Neural progenitor cell (in vitro differentiated cells): ENCODE measurements at regions not wholly inside any gene's neighbourhood (a gene's known extent, or its start where the extent isn't known, plus 50 kb on each side); places are given as distances from the start of the nearest gene placed in this dataset.

Source experiments
- DNase-seq: peaks from one replicate; pipeline ENCODE4 v3.0.0-alpha.2; 2016; ENCODE audit warnings: low spot score
- H2AFZ ChIP-seq: fragments of 200-600 bp; sonication (generic); replicated peaks from 2 replicates; pipeline ENCODE4 v1.6.1; 2016; ENCODE audit warnings: antibody characterized with exemption
- H3F3A ChIP-seq: fragments of 200-600 bp; sonication (generic); 2 replicates; pipeline ENCODE4 v1.6.1; 2016; ENCODE audit warnings: antibody characterized with exemption, low read depth
- H3K27ac ChIP-seq: fragments of 200-600 bp; sonication (generic); 2 replicates; pipeline ENCODE4 v1.5.1; 2016; ENCODE audit warnings: mild to moderate bottlenecking
- H3K27me3 ChIP-seq: fragments of 200-600 bp; sonication (generic); 2 replicates; pipeline ENCODE4 v1.6.1; 2016; ENCODE audit warnings: mild to moderate bottlenecking, moderate library complexity
- H3K36me3 ChIP-seq: fragments of 200-600 bp; sonication (generic); 2 replicates; pipeline ENCODE4 v1.5.1; 2016
- H3K4me1 ChIP-seq: fragments of 200-600 bp; sonication (generic); 2 replicates; pipeline ENCODE4 v1.6.1; 2016; ENCODE audit warnings: mixed run types
- H3K4me2 ChIP-seq: fragments of 200-600 bp; sonication (generic); 2 replicates; pipeline ENCODE4 v1.6.1; 2016
- H3K4me3 ChIP-seq: fragments of 200-600 bp; sonication (generic); 2 replicates; pipeline ENCODE4 v1.5.1; 2016
- H3K79me2 ChIP-seq: fragments of 200-600 bp; sonication (generic); 2 replicates; pipeline ENCODE4 v1.6.1; 2016; ENCODE audit warnings: low read depth
- H3K9ac ChIP-seq: fragments of 200-600 bp; sonication (generic); 2 replicates; pipeline ENCODE4 v1.6.1; 2016
- H3K9me3 ChIP-seq: fragments of 200-600 bp; sonication (generic); 2 replicates; pipeline ENCODE4 v1.5.1; 2016; ENCODE audit warnings: low read depth
- H4K20me1 ChIP-seq: fragments of 200-600 bp; sonication (generic); 2 replicates; pipeline ENCODE4 v1.6.1; 2016; ENCODE audit warnings: low read depth
- H3K27ac Mint-ChIP-seq: 3 replicates; pipeline ENCODE4 v1.8.0; 2021; ENCODE audit warnings: mixed read lengths
- H3K27me3 Mint-ChIP-seq: 2 replicates; pipeline ENCODE4 v1.8.0; 2022; ENCODE audit warnings: low read depth, mild to moderate bottlenecking, inconsistent platforms, moderate library complexity, mixed read lengths; ENCODE audit not compliant: insufficient read depth
- H3K36me3 Mint-ChIP-seq: 3 replicates; pipeline ENCODE4 v1.8.0; 2021; ENCODE audit warnings: mixed read lengths
- H3K4me1 Mint-ChIP-seq: 3 replicates; pipeline ENCODE4 v1.8.0; 2021; ENCODE audit warnings: mixed read lengths
- H3K4me3 Mint-ChIP-seq: 3 replicates; pipeline ENCODE4 v1.8.0; 2021; ENCODE audit warnings: mild to moderate bottlenecking, moderate library complexity, mixed read lengths
- H3K9me3 Mint-ChIP-seq: 3 replicates; pipeline ENCODE4 v1.8.0; 2020; ENCODE audit warnings: mixed read lengths
- CTCF ChIP-seq: fragments of 200-600 bp; sonication (generic); IDR thresholded peaks from 2 replicates; pipeline ENCODE4 v1.5.1; 2017; ENCODE audit warnings: antibody characterized with exemption, mild to moderate bottlenecking
- EZH2 ChIP-seq: fragments of 200-600 bp; sonication (generic); IDR thresholded peaks from 2 replicates; pipeline ENCODE4 v1.6.1; 2017; ENCODE audit warnings: antibody characterized with exemption, mild to moderate bottlenecking, moderate library complexity
- EZH2phosphoT487 ChIP-seq: fragments of 200-600 bp; sonication (generic); IDR thresholded peaks from 2 replicates; pipeline ENCODE4 v1.6.1; 2017; ENCODE audit warnings: antibody characterized with exemption

GRCh38 chr17:13770702-13771101 lies 169.0 kb upstream of the HS3ST3A1 start:
- H3K4me2 ChIP-seq, result no peak overlapping the region
- no peak overlapping the region for H3K9ac ChIP-seq
- H3K27ac Mint-ChIP-seq, result no peak overlapping the region
- no peaks in the 10 kb centered on the region for H3K4me1 ChIP-seq
- H3K27me3 ChIP-seq, result no peaks in the 10 kb centered on the region
- H3K79me2 ChIP-seq, result no peaks in the 10 kb centered on the region
- no peaks in the 10 kb centered on the region for H3F3A ChIP-seq
- DNase-seq, result no peak
- H3K4me3 Mint-ChIP-seq, result no peak overlapping the region
- H3K27ac ChIP-seq, result no peak overlapping the region
- H3K27me3 Mint-ChIP-seq, result no peaks in the 10 kb centered on the region
- H3K9me3 Mint-ChIP-seq, result peaks cover 15% of the 10 kb centered on the region
- H3K4me1 Mint-ChIP-seq, result peaks cover 4% of the 10 kb centered on the region
- no peaks in the 10 kb centered on the region for H4K20me1 ChIP-seq
- H2AFZ ChIP-seq, result no peak overlapping the region
- H3K36me3 ChIP-seq, result no peaks in the 10 kb centered on the region
- H3K9me3 ChIP-seq, result no peaks in the 10 kb centered on the region
- H3K36me3 Mint-ChIP-seq, result peaks cover 3% of the 10 kb centered on the region
- H3K4me3 ChIP-seq, result no peak overlapping the region
- TF ChIP-seq CTCF (no peak), EZH2 (no peak), EZH2phosphoT487 (no peak)

DNA sequence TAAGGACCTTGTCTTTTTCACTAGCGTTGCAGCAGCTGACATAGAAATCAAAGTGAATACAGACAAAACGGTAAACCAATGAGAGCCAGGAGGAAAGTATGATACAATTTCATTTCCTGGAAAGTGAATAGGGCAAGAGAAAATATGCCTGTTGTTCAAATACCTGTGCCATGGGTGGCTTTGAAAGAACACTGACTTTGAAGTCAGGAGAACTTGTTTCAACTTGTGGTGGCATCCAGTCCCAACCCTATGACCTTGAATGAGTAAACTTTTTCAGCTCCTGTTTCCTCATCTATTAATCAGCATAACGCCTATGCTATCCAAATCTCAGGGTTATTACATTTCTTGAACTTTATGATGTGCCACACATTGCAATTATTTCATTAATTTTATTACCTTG lies 173.7 kb upstream of the HS3ST3A1 start:
- Histone ChIP-seq H3K27me3 (no peaks in the 10 kb centered on the region), H4K20me1 (no peaks in the 10 kb centered on the region), H3K4me2 (no peak overlapping the region), H2AFZ (no peak overlapping the region), H3K27ac (no peak overlapping the region), H3F3A (no peaks in the 10 kb centered on the region), H3K36me3 (no peaks in the 10 kb centered on the region), H3K9me3 (no peaks in the 10 kb centered on the region), H3K4me1 (no peaks in the 10 kb centered on the region), H3K9ac (no peak overlapping the region), H3K79me2 (no peaks in the 10 kb centered on the region), H3K4me3 (no peak overlapping the region)
- Mint-ChIP-seq H3K36me3 (peaks cover 3% of the 10 kb centered on the region), H3K27me3 (no peaks in the 10 kb centered on the region), H3K4me1 (peaks cover 4% of the 10 kb centered on the region), H3K9me3 (peaks cover 7% of the 10 kb centered on the region), H3K4me3 (no peak overlapping the region), H3K27ac (no peak overlapping the region)
- TF ChIP-seq CTCF (no peak), EZH2phosphoT487 (no peak), EZH2 (no peak)
- DNase-seq, result no peak

- Histone ChIP-seq H3K36me3 (no peaks in the 10 kb centered on the region), H3K4me2 (no peak overlapping the region), H3F3A (no peaks in the 10 kb centered on the region), H3K4me1 (no peaks in the 10 kb centered on the region), H3K79me2 (no peaks in the 10 kb centered on the region), H3K4me3 (no peak overlapping the region), H3K9ac (no peak overlapping the region), H3K9me3 (no peaks in the 10 kb centered on the region), H3K27ac (no peak overlapping the region), H4K20me1 (no peaks in the 10 kb centered on the region), H3K27me3 (no peaks in the 10 kb centered on the region), H2AFZ (no peak overlapping the region)
- peaks cover 4% of the 10 kb centered on the region for H3K4me1 Mint-ChIP-seq
- peaks cover 5% of the 10 kb centered on the region for H3K9me3 Mint-ChIP-seq
- peaks cover 3% of the 10 kb centered on the region for H3K36me3 Mint-ChIP-seq
- H3K27me3 Mint-ChIP-seq, result no peaks in the 10 kb centered on the region
- H3K27ac Mint-ChIP-seq, result no peak overlapping the region
- no peak for TF ChIP-seq EZH2phosphoT487
- no peak for TF ChIP-seq EZH2
- TF ChIP-seq CTCF, result no peak
- no peak for DNase-seq
- no peak overlapping the region for H3K4me3 Mint-ChIP-seq
Measured at GRCh38 chr17:13776027-13776551, 174.4 kb upstream of the HS3ST3A1 start.
